ENCODE measurements at regions not wholly inside any gene's neighbourhood (a gene's known extent, or its start where the extent isn't known, plus 50 kb on each side); places are given as distances from the start of the nearest gene placed in this dataset.
"Not testable (repeated sequence)": the region's sequence is repeated elsewhere in the genome, so short reads cannot be mapped to it uniquely, and the experiment has no call there.

- intact Hi-C loops (cut with micrococcal nuclease); H3K9me3 ChIP-seq (replicated peaks; ENCODE audit: control insufficient read depth, insufficient read depth, low read depth, low read length); POLR2A ChIA-PET; H3K36me3 ChIP-seq (ENCODE audit: control insufficient read depth, insufficient read depth, low read length); CTCF ChIA-PET (ENCODE audit: low intra/inter-chr PET ratio); FAIRE-seq; H3K79me2 ChIP-seq (ENCODE audit: control insufficient read depth, insufficient read depth, low read length); H3K27ac ChIP-seq (ENCODE audit: extremely low read depth, low read depth, low read length); H4K20me1 ChIP-seq (replicated peaks; ENCODE audit: control insufficient read depth, insufficient read depth, low read length); H3K9me1 ChIP-seq (ENCODE audit: control insufficient read depth, insufficient read depth, low read length); H3K4me1 ChIP-seq (replicated peaks in 1 of 2; ENCODE audit: control insufficient read depth in 2 of 2, insufficient read depth in 2 of 2, low read length in 2 of 2); H3K27me3 ChIP-seq (ENCODE audit: control insufficient read depth in 2 of 2, insufficient read depth in 2 of 2, low read length in 2 of 2); DNase-seq (ENCODE audit: extremely low read depth in 1 of 4, low spot score in 3 of 4); H3K9ac ChIP-seq (ENCODE audit: insufficient read depth in 1 of 2, low read depth in 2 of 2, low read length in 2 of 2); H3K4me3 ChIP-seq: not testable (repeated sequence)
- Histone ChIP-seq H2AFZ (ENCODE audit: low read depth, low read length) (0 out of 2 replicates have a peak overlapping the region, but pooled peaks have one; percentile 33), H3K4me2 (ENCODE audit: insufficient read depth, low read length) (peak overlapping the region; percentile 25; the same call in 1 of the 2 replicates)
- WGBS (ENCODE audit: insufficient coverage, low coverage, missing lambda C conversion rate) = 8% methylated on average over 10 of the region's 16 CpGs
- in situ Hi-C loops (cut with MboI) = loop anchor here (5.0 kb wide), 1 partner anchor 1902 kb away; no protein-coding TSS in a partner anchor
- TSS peak; percentile 82 for BruUV-seq (replicated peaks)
- peak; percentile 90 for ATAC-seq
- TF ChIP-seq CREM (IDR thresholded peaks at IDR 0.05; ENCODE audit: low read depth) (peak; percentile 34; the same call in 1 of the 2 replicates), VEZF1 (CRISPR knock-in tag; IDR thresholded peaks at IDR 0.05) (peak; percentile 29; the same call in 1 of the 2 replicates)
Measured at GRCh38 chr7:73244782-73245311, 63.8 kb downstream of the NSUN5 start.

- H2AFZ ChIP-seq (ENCODE audit: low read depth, low read length); H3K27me3 ChIP-seq (ENCODE audit: control insufficient read depth in 2 of 2, insufficient read depth in 2 of 2, low read length in 2 of 2); H4K20me1 ChIP-seq (replicated peaks; ENCODE audit: control insufficient read depth, insufficient read depth, low read length); DNase-seq (ENCODE audit: extremely low read depth in 1 of 4, low spot score in 3 of 4); H3K36me3 ChIP-seq (ENCODE audit: control insufficient read depth, insufficient read depth, low read length); POLR2A ChIA-PET; H3K79me2 ChIP-seq (ENCODE audit: control insufficient read depth, insufficient read depth, low read length); H3K4me3 ChIP-seq; CTCF ChIA-PET (ENCODE audit: low intra/inter-chr PET ratio); H3K27ac ChIP-seq (ENCODE audit: extremely low read depth, low read depth, low read length); intact Hi-C loops (cut with micrococcal nuclease); BruUV-seq (replicated peaks); H3K4me2 ChIP-seq (ENCODE audit: insufficient read depth, low read length); H3K9me3 ChIP-seq (replicated peaks; ENCODE audit: control insufficient read depth, insufficient read depth, low read depth, low read length); H3K4me1 ChIP-seq (replicated peaks in 1 of 2; ENCODE audit: control insufficient read depth in 2 of 2, insufficient read depth in 2 of 2, low read length in 2 of 2); FAIRE-seq; H3K9me1 ChIP-seq (ENCODE audit: control insufficient read depth, insufficient read depth, low read length): not testable (repeated sequence)
- peak in 1 of 2 experiments; percentile 21 for TF ChIP-seq E2F6 (IDR thresholded peaks at IDR 0.05; ENCODE audit: borderline replicate concordance in 1 of 2, extremely low read depth in 1 of 2, insufficient read depth in 1 of 2, insufficient read length in 1 of 2, low read depth in 1 of 2, low read length in 1 of 2, poor library complexity in 1 of 2, severe bottlenecking in 1 of 2)
- no CpG with 5 or more reads among the region's 72 CpGs for WGBS (ENCODE audit: insufficient coverage, low coverage, missing lambda C conversion rate)
- in situ Hi-C loops (cut with MboI) = loop anchor here (10.0 kb wide), 1 partner anchor 1550 kb away; no protein-coding TSS in a partner anchor
- ATAC-seq = peak; percentile 95
- H3K9ac ChIP-seq (ENCODE audit: insufficient read depth in 1 of 2, low read depth in 2 of 2, low read length in 2 of 2) = peak overlapping the region in 1 of 2 experiments; percentile 58; a peak in 1 of 4 replicates
Measured at GRCh38 chr7:73234994-73235717, 73.5 kb downstream of the NSUN5 start.

GRCh38 chr7:73225745-73226144 is 82.9 kb downstream of the NSUN5 start:
- POLR2A ChIA-PET; H3K4me3 ChIP-seq; H3K9ac ChIP-seq (ENCODE audit: insufficient read depth in 1 of 2, low read depth in 2 of 2, low read length in 2 of 2); H3K4me2 ChIP-seq (ENCODE audit: insufficient read depth, low read length); H3K36me3 ChIP-seq (ENCODE audit: control insufficient read depth, insufficient read depth, low read length); H4K20me1 ChIP-seq (replicated peaks; ENCODE audit: control insufficient read depth, insufficient read depth, low read length); H3K27ac ChIP-seq (ENCODE audit: extremely low read depth, low read depth, low read length); H3K27me3 ChIP-seq (ENCODE audit: control insufficient read depth in 2 of 2, insufficient read depth in 2 of 2, low read length in 2 of 2); ATAC-seq; H2AFZ ChIP-seq (ENCODE audit: low read depth, low read length); FAIRE-seq; H3K9me3 ChIP-seq (replicated peaks; ENCODE audit: control insufficient read depth, insufficient read depth, low read depth, low read length); DNase-seq (ENCODE audit: extremely low read depth in 1 of 4, low spot score in 3 of 4); H3K4me1 ChIP-seq (replicated peaks in 1 of 2; ENCODE audit: control insufficient read depth in 2 of 2, insufficient read depth in 2 of 2, low read length in 2 of 2); H3K79me2 ChIP-seq (ENCODE audit: control insufficient read depth, insufficient read depth, low read length); intact Hi-C loops (cut with micrococcal nuclease); CTCF ChIA-PET (ENCODE audit: low intra/inter-chr PET ratio); in situ Hi-C loops (cut with MboI); H3K9me1 ChIP-seq (ENCODE audit: control insufficient read depth, insufficient read depth, low read length); BruUV-seq (replicated peaks): not testable (repeated sequence)
- 49% methylated on average over 13 of the region's 15 CpGs for WGBS (ENCODE audit: insufficient coverage, low coverage, missing lambda C conversion rate)
